ENCODE measurements at regions not wholly inside any gene's neighbourhood (a gene's known extent, or its start where the extent isn't known, plus 50 kb on each side); places are given as distances from the start of the nearest gene placed in this dataset.

- DNase-seq: no peak
Observed at GRCh38 chr12:59219148-59219547, 298.8 kb upstream of the LRIG3 start.

DNA sequence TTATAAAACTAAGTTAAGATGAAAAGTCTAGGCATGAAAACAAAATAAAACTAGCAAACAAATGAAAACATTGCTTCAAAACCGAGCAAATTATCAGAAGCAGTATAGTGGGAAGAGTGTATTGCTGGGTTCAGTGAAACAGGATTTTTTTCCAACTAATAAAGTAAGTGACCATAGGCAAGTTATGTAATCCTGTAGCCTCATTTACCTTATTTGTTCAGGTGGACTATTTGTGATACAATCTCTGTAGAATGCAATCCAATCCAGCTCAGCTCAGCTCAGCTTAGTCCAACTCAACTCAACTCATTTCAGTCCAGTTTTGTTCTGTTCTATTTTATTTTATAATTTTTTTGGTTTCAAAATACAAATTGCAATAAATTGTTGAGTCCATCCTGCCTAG, 276.7 kb upstream of the LRIG3 start:
- DNase-seq: no peak

DNA sequence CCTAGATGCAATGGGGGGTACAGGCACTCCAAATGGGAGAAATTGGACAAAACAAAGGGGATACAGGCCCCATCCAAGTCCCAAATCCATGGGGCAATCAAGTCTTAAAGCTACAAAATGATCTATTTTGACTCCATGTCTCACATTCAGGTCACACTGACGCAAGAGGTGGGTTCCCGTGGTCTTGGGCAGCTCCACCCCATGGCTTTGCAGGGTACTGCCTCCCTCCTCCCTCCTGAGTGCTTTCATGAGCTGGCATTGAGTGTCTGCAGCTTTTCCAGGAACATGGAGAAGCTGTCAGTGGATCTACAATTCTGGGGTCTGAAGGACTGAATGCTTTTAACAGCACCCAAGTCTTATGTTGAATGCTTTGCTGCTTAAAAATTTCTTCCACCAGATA, 274.5 kb upstream of the LRIG3 start:
- DNase-seq: no peak

DNA sequence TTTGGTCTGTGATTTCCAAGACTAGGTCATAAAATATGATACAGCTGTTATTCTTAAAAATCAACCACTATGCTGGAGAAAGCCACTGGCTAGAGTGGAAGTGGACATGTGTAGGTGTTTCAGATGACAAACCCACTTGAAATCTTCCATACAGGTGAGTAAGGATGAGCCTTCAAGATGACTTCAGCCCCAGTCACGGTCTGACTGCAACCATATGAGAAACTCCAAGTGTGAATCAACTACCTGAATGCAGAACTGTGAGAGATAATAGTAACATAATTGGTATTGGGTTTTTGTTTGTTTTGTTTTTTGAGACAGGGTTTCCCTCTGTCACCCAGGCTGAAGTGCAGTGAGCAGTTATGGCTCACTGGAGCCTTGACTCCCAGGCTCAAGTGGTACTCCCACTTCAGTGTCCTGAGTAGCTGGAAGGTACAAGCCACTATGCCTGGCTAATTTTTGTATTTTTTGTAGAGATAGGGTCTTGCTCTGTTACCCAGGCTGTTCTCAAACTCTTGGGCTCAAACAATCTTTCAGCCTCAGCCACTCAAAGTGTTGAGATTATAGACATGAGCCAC, 273.3 kb upstream of the LRIG3 start:
- DNase-seq: no peak

DNA sequence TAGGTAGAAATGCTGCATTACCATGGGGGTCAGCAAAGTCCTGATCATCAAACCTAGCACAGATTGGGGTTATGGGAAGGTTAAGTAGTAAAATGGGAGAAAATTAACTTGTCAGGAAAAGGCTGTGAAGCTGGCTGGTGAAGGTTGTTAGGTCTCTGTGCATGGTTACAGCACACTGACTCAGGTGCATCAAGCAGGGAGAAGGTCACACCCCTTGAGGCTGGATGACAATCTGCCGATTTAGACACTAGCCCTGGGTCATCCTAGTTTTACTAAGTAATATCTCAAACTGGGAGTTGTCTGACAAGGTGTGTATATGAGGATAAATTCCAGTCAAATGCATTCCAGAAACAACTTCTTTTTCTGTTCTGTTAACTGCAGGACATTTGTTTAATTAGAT, 271.1 kb upstream of the LRIG3 start:
- no peak for DNase-seq

DNA sequence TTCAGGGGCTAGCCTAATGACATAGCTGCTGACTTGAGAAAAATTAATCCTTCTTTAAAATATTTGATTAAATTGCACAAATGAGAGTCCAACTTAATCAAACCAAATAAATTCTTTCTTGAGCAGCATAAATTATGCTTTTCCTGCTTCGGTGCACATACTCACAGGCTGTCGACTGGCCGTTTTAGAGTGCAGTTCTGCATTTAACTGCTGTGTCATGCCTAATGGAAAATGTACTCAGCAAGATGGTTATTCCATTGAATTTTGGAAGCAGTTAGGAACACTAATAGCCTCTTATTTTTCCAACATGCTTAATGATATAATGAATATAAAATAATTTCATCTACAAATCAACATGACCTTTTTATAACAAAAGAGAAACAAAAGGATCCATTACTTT, 266.1 kb upstream of the LRIG3 start:
- no peak for DNase-seq

DNA sequence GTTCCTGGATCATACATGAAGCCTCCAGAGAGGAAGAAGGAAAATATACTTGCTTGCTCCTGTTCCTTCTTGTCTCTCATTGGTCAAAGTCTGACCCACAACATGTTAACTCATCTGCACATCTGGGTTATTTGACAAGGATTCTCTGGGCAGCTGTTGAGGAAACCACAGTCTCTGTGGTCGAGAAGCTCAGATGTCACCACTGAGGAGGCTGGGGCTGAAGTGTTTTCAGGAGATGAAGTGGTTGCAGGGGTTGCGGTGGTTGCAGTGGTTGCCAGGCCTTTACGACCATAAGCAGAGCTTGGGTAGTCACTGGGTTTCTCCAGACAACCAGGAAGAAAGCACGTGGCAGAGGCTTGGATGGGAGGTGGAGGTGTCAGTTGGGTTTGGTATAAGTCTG, 265.0 kb upstream of the LRIG3 start:
- DNase-seq: no peak

DNA sequence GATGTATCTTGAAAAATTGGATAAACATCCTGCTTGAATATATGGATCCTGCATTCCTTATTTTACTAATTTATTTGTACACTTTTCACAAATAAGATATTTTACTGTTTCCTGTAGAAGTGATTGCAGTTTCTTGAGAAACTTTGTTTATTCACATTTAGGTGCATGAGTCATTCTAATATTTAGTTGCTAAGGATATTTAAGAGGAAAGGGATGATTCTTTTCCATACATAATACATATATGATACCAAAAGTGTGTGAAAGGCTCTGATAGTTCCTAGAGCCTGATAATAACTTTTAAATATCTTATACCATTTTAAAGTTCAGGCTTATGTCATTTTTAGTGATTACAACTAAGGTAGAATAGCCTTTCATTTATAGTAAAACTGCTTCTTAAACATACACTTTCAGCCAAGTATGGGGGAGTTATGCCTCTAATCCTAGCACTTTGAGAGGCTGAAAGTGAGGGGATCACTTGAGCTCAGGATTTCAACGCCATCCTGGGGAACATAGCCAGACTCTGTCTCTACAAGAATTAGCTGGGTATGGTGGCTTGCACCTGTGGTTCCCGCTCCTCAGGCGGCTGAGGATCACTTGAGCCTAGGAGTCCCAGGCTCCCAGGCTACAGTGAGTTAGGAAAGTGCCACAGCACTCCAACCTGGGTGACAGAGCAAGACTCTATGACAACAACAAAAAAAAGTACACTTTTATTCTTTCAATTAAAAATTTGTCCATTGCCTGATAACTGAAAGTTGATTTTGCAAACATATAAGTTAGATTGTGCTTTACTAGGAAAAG, 262.6 kb upstream of the LRIG3 start:
- peak; percentile 16 for DNase-seq

GRCh38 chr12:59182191-59182590, 261.9 kb upstream of the LRIG3 start:
- no peak for DNase-seq

- peak; percentile 1 for DNase-seq
Observed at GRCh38 chr12:59181196-59181777, 261.0 kb upstream of the LRIG3 start.

GRCh38 chr12:59179231-59179630, 258.9 kb upstream of the LRIG3 start:
- no peak for DNase-seq

- DNase-seq: peak; percentile 2
Observed at GRCh38 chr12:59173695-59174094, 253.4 kb upstream of the LRIG3 start.

- DNase-seq: peak; percentile 21
Observed at GRCh38 chr12:59168647-59169046, 248.3 kb upstream of the LRIG3 start.

GRCh38 chr12:59166457-59166856, 246.2 kb upstream of the LRIG3 start:
- no peak for DNase-seq

GRCh38 chr12:59164991-59165718, 244.9 kb upstream of the LRIG3 start:
- DNase-seq: peak; percentile 58

DNA sequence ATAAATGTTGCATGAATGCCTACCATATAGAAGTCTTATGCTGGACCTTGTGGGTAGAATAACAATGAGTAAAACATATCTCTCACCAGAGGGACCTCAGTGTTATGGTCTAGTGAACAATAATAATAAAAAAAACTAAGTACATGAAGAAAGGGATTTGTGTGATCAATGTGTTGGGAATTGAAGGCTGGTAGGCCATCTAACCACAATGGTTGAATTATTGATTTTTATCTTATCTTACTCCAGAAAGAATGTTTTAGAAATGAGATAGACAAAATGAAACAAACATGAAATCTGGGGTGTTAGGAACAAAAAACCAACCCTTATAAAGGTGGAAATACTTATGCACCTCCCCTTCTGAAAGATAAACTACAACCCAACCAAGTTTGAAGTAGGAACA, 243.9 kb upstream of the LRIG3 start:
- no peak for DNase-seq

- no peak for DNase-seq
Observed at GRCh38 chr12:59158681-59159080, 238.4 kb upstream of the LRIG3 start.

DNA sequence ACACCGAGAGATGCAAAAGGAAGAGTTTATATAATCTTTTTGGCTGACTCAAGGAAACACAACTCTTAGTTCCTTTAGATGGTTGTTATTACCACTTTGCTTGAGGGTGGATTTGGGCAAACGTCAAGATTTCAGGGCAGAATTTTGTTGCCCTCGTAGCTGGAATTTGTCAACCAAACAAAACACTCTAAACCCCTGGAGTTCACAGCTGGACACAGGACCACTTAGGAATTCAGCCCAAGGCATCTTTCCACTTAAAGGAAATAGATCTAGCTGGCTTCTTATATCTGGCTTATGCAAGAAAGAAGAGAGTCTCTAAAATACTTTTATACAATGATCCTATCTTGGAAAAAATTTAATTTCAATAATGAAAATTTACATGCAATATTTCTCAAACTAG, 237.8 kb upstream of the LRIG3 start:
- DNase-seq: no peak

DNA sequence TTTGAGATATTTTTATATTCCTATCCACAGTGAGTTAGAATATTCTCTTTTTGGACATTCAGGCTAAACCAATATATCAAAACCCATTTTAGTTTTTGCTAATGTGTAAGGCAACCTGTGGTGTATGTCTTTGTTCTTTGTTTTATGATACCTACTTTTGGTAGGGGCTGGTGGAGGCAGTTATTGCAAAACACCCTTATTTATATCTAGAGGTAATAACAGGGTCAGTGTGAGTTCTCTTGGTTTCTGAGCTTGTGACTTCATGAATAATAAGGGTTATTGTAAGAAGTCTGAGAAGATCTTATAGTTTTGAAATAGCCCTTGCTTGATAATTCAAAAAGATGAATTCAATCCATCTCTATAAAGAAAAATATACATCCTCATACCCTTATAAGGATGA, 235.1 kb upstream of the LRIG3 start:
- DNase-seq: no peak

GRCh38 chr12:59151243-59151642, 230.9 kb upstream of the LRIG3 start:
- no peak for DNase-seq

- peak; percentile 90 for DNase-seq
Observed at GRCh38 chr12:59149995-59150642, 229.8 kb upstream of the LRIG3 start.

- DNase-seq: no peak
Observed at GRCh38 chr12:59147791-59148190, 227.5 kb upstream of the LRIG3 start.
